Natural killer cell (primary cell): ENCODE measurements at regions not wholly inside any gene's neighbourhood (a gene's known extent, or its start where the extent isn't known, plus 50 kb on each side); places are given as distances from the start of the nearest gene placed in this dataset.

Experiments used
- ATAC-seq, 3 donors: fragments of 150-1000 bp in 2 of 3; fragments of 200-7000 bp in 1 of 3; cut with Tn5 transposase; 1 replicate in 1 of 3; 2 replicates in 2 of 3; pipeline ENCODE4 v1.10.0; 2021; ENCODE audit warnings: mild to moderate bottlenecking in 2 of 3, moderate library complexity in 2 of 3
- DNase-seq, 2 donors: peaks; one replicate each; pipeline versions ENCODE4 v3.0.0 to v3.0.0-alpha.2; 2013 to 2021; ENCODE audit warnings: mixed read lengths in 1 of 2
- H3K27ac ChIP-seq: one replicate; pipeline ENCODE4 v1.5.1; 2013; ENCODE audit warnings: mild to moderate bottlenecking, low read length
- H3K27me3 ChIP-seq: one replicate; pipeline ENCODE4 v1.6.1; 2013; ENCODE audit warnings: low read length; ENCODE audit not compliant: control insufficient read depth, insufficient read depth
- H3K36me3 ChIP-seq: one replicate; pipeline ENCODE4 v1.6.1; 2013; ENCODE audit warnings: low read length; ENCODE audit not compliant: control insufficient read depth, insufficient read depth
- H3K4me1 ChIP-seq: one replicate; pipeline ENCODE4 v1.6.1; 2013; ENCODE audit warnings: low read length; ENCODE audit not compliant: control insufficient read depth, insufficient read depth
- H3K4me3 ChIP-seq: one replicate; pipeline ENCODE4 v1.5.1; 2013; ENCODE audit warnings: low read length
- H3K9me3 ChIP-seq: one replicate; pipeline ENCODE4 v1.6.1; 2013; ENCODE audit warnings: low read length; ENCODE audit not compliant: control insufficient read depth, insufficient read depth
- H3K27ac Mint-ChIP-seq, 2 donors: one replicate each; pipeline ENCODE4 v1.8.0; 2022; ENCODE audit warnings: mild to moderate bottlenecking in 2 of 2, mixed read lengths in 2 of 2, moderate library complexity in 1 of 2
- H3K27me3 Mint-ChIP-seq, 2 donors: one replicate each; pipeline ENCODE4 v1.8.0; 2022; ENCODE audit warnings: low read depth in 2 of 2, mixed read lengths in 2 of 2
- H3K36me3 Mint-ChIP-seq: one replicate; pipeline ENCODE4 v1.8.0; 2022; ENCODE audit warnings: mixed read lengths
- H3K4me1 Mint-ChIP-seq, 2 donors: one replicate each; pipeline ENCODE4 v1.8.0; 2022; ENCODE audit warnings: mixed read lengths in 2 of 2
- H3K4me3 Mint-ChIP-seq: one replicate; pipeline ENCODE4 v1.8.0; 2022; ENCODE audit warnings: mild to moderate bottlenecking, moderate library complexity, mixed read lengths
- H3K9me3 Mint-ChIP-seq, 2 donors: one replicate each; pipeline ENCODE4 v1.8.0; 2022; ENCODE audit warnings: mixed read lengths in 2 of 2
- CTCF ChIP-seq: fragments of 200-600 bp; IDR thresholded peaks from one replicate; pipeline ENCODE4 v1.8.0; 2022; ENCODE audit warnings: antibody characterized with exemption
- WGBS: methylation state at CpG from one replicate; pipeline ENCODE4 v1.1.7; 2013; ENCODE audit warnings: missing lambda C conversion rate; ENCODE audit not compliant: insufficient coverage; 5-methylcytosine and 5-hydroxymethylcytosine counted together
- intact Hi-C: fragments of 100-400 bp; cut with micrococcal nuclease; formaldehyde crosslinking; loops from one replicate; pipeline ENCODE4 v1.14.2; 2022

- H3K4me3 Mint-ChIP-seq: no peak overlapping the region
- no peaks in the 10 kb centered on the region for H3K4me1 ChIP-seq
- H3K36me3 Mint-ChIP-seq: no peaks in the 10 kb centered on the region
- H3K27me3 ChIP-seq: no peaks in the 10 kb centered on the region
- 82% methylated on average over 1 of the region's 2 CpGs for WGBS
- no peaks in the 10 kb centered on the region for H3K36me3 ChIP-seq
- H3K9me3 Mint-ChIP-seq: no peaks in the 10 kb centered on the region
- H3K4me1 Mint-ChIP-seq: no peaks in the 10 kb centered on the region
- no peak overlapping the region for H3K4me3 ChIP-seq
- intact Hi-C loops: no loop called here
- H3K27ac Mint-ChIP-seq: no peak overlapping the region
- no peaks in the 10 kb centered on the region for H3K27me3 Mint-ChIP-seq
- no peak overlapping the region for H3K27ac ChIP-seq
- ATAC-seq (no peak), DNase-seq (no peak)
- no peak for TF ChIP-seq CTCF
- no peaks in the 10 kb centered on the region for H3K9me3 ChIP-seq
These were observed 342.0 kb downstream of the USP25 start for GRCh38 chr21:16071761-16072160.

- DNase-seq (no peak), ATAC-seq (no peak)
- Histone ChIP-seq H3K27ac (no peak overlapping the region), H3K27me3 (no peaks in the 10 kb centered on the region), H3K36me3 (no peaks in the 10 kb centered on the region), H3K4me3 (no peak overlapping the region), H3K9me3 (no peaks in the 10 kb centered on the region), H3K4me1 (no peaks in the 10 kb centered on the region)
- Mint-ChIP-seq H3K4me3 (no peak overlapping the region), H3K9me3 (no peaks in the 10 kb centered on the region), H3K27me3 (no peaks in the 10 kb centered on the region), H3K4me1 (no peaks in the 10 kb centered on the region), H3K36me3 (no peaks in the 10 kb centered on the region), H3K27ac (no peak overlapping the region)
- TF ChIP-seq CTCF: no peak
- WGBS: no CpG with 5 or more reads among the region's 3 CpGs
- intact Hi-C loops: no loop called here
These were observed 342.4 kb downstream of the USP25 start for GRCh38 chr21:16072221-16072620.

- Histone ChIP-seq H3K4me1 (no peaks in the 10 kb centered on the region), H3K4me3 (no peak overlapping the region), H3K27me3 (no peaks in the 10 kb centered on the region), H3K27ac (no peak overlapping the region), H3K36me3 (no peaks in the 10 kb centered on the region), H3K9me3 (no peaks in the 10 kb centered on the region)
- Mint-ChIP-seq H3K9me3 (no peaks in the 10 kb centered on the region), H3K27ac (no peak overlapping the region), H3K36me3 (no peaks in the 10 kb centered on the region), H3K4me1 (no peaks in the 10 kb centered on the region), H3K4me3 (no peak overlapping the region), H3K27me3 (no peaks in the 10 kb centered on the region)
- intact Hi-C loops: no loop called here
- DNase-seq: no peak
- no peak for ATAC-seq
- 89% methylated on average over 1 of the region's 6 CpGs for WGBS
- TF ChIP-seq CTCF: no peak
These were observed 343.0 kb downstream of the USP25 start for GRCh38 chr21:16072737-16073136.

- Histone ChIP-seq H3K4me3 (no peak overlapping the region), H3K9me3 (no peaks in the 10 kb centered on the region), H3K36me3 (no peaks in the 10 kb centered on the region), H3K27me3 (no peaks in the 10 kb centered on the region), H3K4me1 (no peaks in the 10 kb centered on the region), H3K27ac (no peak overlapping the region)
- intact Hi-C loops: no loop called here
- H3K27me3 Mint-ChIP-seq: no peaks in the 10 kb centered on the region
- H3K4me3 Mint-ChIP-seq: no peak overlapping the region
- H3K9me3 Mint-ChIP-seq: no peaks in the 10 kb centered on the region
- no peaks in the 10 kb centered on the region for H3K4me1 Mint-ChIP-seq
- ATAC-seq (no peak), DNase-seq (no peak)
- H3K27ac Mint-ChIP-seq: no peak overlapping the region
- WGBS: 83% methylated on average over 2 of the region's 2 CpGs
- H3K36me3 Mint-ChIP-seq: no peaks in the 10 kb centered on the region
- no peak for TF ChIP-seq CTCF
These were observed 343.8 kb downstream of the USP25 start for GRCh38 chr21:16073586-16073985.
